Fibroblast of pulmonary artery (primary cell): ENCODE measurements at regions not wholly inside any gene's neighbourhood (a gene's known extent, or its start where the extent isn't known, plus 50 kb on each side); places are given as distances from the start of the nearest gene placed in this dataset.
"Not testable (repeated sequence)": the region's sequence is repeated elsewhere in the genome, so short reads cannot be mapped to it uniquely, and the experiment has no call there.

ENCODE experiments used
- DNase-seq: peaks from one replicate; pipeline ENCODE4 v3.0.0-alpha.2; 2010; ENCODE audit warnings: low read depth
- H3K4me3 ChIP-seq: replicated peaks from 2 replicates; pipeline ENCODE4 v1.5.1; 2011; ENCODE audit warnings: low read depth, mild to moderate bottlenecking, control low read depth, low read length, moderate library complexity
- TF ChIP-seq, protein P1 (sequence below): IDR thresholded peaks from 2 replicates; pipeline ENCODE4 v1.5.1; 2011; ENCODE audit warnings: mild to moderate bottlenecking, control low read depth, low read length, inconsistent platforms; ENCODE audit errors: missing control alignments

DNA sequence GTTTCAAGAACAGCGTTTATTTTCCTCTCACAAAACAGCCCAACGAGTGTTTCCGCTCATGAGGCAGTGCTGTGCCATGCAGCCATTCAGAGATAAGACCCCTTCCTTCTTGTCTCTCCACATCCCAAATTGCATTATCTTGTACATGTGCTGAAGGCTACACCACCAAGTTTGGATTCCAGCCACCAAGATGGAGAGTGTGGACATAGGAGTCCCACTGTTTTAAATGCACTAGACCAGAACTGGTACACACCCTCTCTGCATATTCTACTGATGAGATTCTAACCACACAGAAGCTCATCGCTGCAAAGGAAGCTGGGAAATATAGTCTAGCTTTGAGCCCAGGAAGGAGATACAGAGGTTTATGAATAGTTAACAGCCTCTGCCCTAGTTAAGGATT is 509.4 kb downstream of the NFIB start:
- H3K4me3 ChIP-seq, result no peak overlapping the region
- TF ChIP-seq, protein P1, sequence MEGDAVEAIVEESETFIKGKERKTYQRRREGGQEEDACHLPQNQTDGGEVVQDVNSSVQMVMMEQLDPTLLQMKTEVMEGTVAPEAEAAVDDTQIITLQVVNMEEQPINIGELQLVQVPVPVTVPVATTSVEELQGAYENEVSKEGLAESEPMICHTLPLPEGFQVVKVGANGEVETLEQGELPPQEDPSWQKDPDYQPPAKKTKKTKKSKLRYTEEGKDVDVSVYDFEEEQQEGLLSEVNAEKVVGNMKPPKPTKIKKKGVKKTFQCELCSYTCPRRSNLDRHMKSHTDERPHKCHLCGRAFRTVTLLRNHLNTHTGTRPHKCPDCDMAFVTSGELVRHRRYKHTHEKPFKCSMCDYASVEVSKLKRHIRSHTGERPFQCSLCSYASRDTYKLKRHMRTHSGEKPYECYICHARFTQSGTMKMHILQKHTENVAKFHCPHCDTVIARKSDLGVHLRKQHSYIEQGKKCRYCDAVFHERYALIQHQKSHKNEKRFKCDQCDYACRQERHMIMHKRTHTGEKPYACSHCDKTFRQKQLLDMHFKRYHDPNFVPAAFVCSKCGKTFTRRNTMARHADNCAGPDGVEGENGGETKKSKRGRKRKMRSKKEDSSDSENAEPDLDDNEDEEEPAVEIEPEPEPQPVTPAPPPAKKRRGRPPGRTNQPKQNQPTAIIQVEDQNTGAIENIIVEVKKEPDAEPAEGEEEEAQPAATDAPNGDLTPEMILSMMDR, result no peak
- no peak for DNase-seq

DNA sequence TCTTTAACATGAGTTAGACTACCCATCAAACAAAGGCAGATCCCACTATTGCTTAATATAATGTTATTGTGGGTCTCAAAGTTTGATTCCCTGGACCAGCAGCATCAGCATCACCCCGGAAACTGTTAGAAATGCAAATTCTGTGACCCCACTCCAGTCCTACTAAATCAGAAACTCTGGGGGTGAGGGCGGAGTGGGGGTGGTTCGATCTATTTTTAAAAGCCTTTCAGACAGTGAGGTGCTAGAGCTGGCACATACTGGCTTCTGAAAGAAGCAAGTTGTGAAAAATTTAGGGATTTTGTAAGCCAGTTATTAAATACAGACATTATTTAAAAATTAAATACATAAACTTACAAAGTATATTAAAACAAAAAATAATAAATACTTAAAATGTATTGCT is 513.2 kb downstream of the NFIB start:
- H3K4me3 ChIP-seq, result no peak overlapping the region
- TF ChIP-seq, protein P1, result no peak
- DNase-seq, result no peak

GRCh38 chr9:13797701-13798100 is 516.2 kb downstream of the NFIB start:
- not testable (repeated sequence) for H3K4me3 ChIP-seq, DNase-seq

GRCh38 chr9:13791816-13792215 is 512.3 kb upstream of the MPDZ start:
- TF ChIP-seq, protein P1, result no peak
- H3K4me3 ChIP-seq, result no peak overlapping the region
- DNase-seq, result no peak

- TF ChIP-seq, protein P1, result no peak
- DNase-seq, result no peak
- H3K4me3 ChIP-seq, result no peak overlapping the region
Measured at GRCh38 chr9:13790055-13790454, 510.6 kb upstream of the MPDZ start.

GRCh38 chr9:13787234-13787833 is 507.8 kb upstream of the MPDZ start:
- DNase-seq, result peak; percentile 44
- H3K4me3 ChIP-seq, result no peak overlapping the region
- TF ChIP-seq, protein P1, result no peak

DNA sequence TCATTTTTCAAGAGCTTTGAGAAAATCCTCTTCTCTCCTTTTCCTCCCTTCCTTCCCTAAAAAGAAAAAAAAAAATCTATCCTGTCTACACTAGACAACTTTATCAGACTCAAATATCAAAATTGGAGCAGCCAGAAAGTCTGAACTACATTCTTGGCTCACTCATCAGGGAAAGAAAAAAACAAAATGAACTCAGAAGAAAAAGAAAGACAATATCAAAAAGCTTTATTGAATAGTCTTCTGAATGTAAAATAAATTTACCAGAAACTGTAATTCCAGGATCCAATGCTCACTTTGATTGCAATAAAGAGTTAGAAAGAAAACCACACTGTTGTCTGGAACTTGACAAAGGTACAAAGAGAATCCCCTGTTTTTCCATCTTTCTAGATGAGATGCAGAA is 507.2 kb upstream of the MPDZ start:
- no peak overlapping the region for H3K4me3 ChIP-seq
- TF ChIP-seq, protein P1, result no peak
- DNase-seq, result no peak
